ENCODE measurements at regions not wholly inside any gene's neighbourhood (a gene's known extent, or its start where the extent isn't known, plus 50 kb on each side); places are given as distances from the start of the nearest gene placed in this dataset.
"Not testable (repeated sequence)": the region's sequence is repeated elsewhere in the genome, so short reads cannot be mapped to it uniquely, and the experiment has no call there.

DNA sequence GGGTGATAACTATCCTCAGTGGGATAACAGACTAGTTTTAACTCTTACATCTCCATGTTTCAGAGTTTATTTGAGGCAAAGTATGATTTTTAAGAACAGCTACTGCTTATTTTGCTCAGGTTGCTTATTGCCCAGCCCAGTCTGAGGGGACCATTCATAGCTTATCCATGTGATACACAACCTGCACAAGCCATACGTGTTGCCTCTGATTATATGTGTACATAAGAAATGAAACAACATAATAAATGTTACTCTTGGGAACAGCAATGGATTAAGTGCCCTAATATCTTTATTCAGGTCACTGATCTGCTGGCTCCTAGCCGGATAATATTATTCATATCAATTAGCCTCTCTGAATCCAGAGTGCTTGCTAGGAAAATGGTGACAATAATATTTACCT lies 236.2 kb downstream of the CGGBP1 start:
- H3K4me3 ChIP-seq (ENCODE audit: low read depth, low read length): no peak overlapping the region
- no peak for FAIRE-seq
- no peak for DNase-seq (ENCODE audit: low read depth)
- H3K27me3 ChIP-seq (ENCODE audit: control insufficient read depth, insufficient read depth, low read length): no peaks in the 10 kb centered on the region
- no peak for TF ChIP-seq CTCF (IDR thresholded peaks at IDR 0.05; ENCODE audit: insufficient read depth, low read length, severe bottlenecking)
- H3K36me3 ChIP-seq (ENCODE audit: control insufficient read depth, insufficient read depth, low read length): no peaks in the 10 kb centered on the region

DNA sequence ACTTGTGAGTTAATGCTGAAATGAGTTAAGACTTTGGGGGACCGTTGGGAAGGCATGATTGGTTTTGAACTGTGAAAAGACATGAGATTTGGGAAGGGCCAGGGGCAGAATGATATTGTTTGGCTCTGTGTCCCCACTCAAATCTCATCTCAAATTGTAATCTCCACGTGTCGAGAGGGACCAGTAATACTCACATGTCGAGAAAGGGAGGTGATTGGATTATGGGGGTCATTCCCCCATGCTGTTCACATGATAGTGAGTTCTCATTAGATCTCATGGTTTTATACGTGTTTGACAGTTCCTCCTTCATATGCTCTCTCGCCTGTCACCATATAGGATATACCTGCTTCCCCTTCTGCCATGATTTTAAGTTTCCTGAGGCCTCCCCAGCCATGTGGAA lies 245.3 kb downstream of the CGGBP1 start:
- not testable (repeated sequence) for FAIRE-seq; H3K27me3 ChIP-seq (ENCODE audit: control insufficient read depth, insufficient read depth, low read length); H3K4me3 ChIP-seq (ENCODE audit: low read depth, low read length)

GRCh38 chr3:87811953-87812352 lies 246.9 kb downstream of the CGGBP1 start:
- DNase-seq (ENCODE audit: low read depth): no peak
- no peak for FAIRE-seq
- no peak overlapping the region for H3K4me3 ChIP-seq (ENCODE audit: low read depth, low read length)
- H3K27me3 ChIP-seq (ENCODE audit: control insufficient read depth, insufficient read depth, low read length): no peaks in the 10 kb centered on the region
- H3K36me3 ChIP-seq (ENCODE audit: control insufficient read depth, insufficient read depth, low read length): no peaks in the 10 kb centered on the region
- no peak for TF ChIP-seq CTCF (IDR thresholded peaks at IDR 0.05; ENCODE audit: insufficient read depth, low read length, severe bottlenecking)

More for the DNA sequence above, 245.3 kb downstream of the CGGBP1 start:
- not testable (repeated sequence) for H3K36me3 ChIP-seq (ENCODE audit: control insufficient read depth, insufficient read depth, low read length); DNase-seq (ENCODE audit: low read depth)

- H3K27me3 ChIP-seq (ENCODE audit: control insufficient read depth, insufficient read depth, low read length): no peaks in the 10 kb centered on the region
- no peak for FAIRE-seq
- H3K4me3 ChIP-seq (ENCODE audit: low read depth, low read length): no peak overlapping the region
- peak; percentile 32 for DNase-seq (ENCODE audit: low read depth)
- no peak for TF ChIP-seq CTCF (IDR thresholded peaks at IDR 0.05; ENCODE audit: insufficient read depth, low read length, severe bottlenecking)
- H3K36me3 ChIP-seq (ENCODE audit: control insufficient read depth, insufficient read depth, low read length): no peaks in the 10 kb centered on the region
These were observed 248.3 kb downstream of the CGGBP1 start for GRCh38 chr3:87810452-87811016.

DNA sequence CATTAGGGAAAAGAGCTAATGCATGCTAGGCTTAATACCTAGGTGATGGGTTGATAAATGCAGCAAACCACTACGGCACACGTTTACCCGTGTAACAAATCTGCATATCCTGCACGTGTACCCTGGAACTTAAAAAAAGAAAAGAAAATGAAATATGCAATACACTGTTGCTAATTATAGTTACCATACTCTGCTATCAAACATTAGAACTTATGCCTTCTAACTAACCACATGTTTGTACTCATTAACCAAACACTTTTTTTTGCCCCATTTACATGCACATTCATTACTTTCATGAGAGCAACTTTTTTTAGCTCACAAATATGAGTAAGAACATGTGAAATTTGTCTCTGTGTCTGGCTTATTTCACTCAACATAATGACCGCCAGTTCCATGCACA lies 253.1 kb downstream of the CGGBP1 start:
- no peaks in the 10 kb centered on the region for H3K27me3 ChIP-seq (ENCODE audit: control insufficient read depth, insufficient read depth, low read length)
- TF ChIP-seq CTCF (IDR thresholded peaks at IDR 0.05; ENCODE audit: insufficient read depth, low read length, severe bottlenecking): no peak
- no peak for DNase-seq (ENCODE audit: low read depth)
- no peak for FAIRE-seq
- H3K4me3 ChIP-seq (ENCODE audit: low read depth, low read length): no peak overlapping the region
- H3K36me3 ChIP-seq (ENCODE audit: control insufficient read depth, insufficient read depth, low read length): no peaks in the 10 kb centered on the region

DNA sequence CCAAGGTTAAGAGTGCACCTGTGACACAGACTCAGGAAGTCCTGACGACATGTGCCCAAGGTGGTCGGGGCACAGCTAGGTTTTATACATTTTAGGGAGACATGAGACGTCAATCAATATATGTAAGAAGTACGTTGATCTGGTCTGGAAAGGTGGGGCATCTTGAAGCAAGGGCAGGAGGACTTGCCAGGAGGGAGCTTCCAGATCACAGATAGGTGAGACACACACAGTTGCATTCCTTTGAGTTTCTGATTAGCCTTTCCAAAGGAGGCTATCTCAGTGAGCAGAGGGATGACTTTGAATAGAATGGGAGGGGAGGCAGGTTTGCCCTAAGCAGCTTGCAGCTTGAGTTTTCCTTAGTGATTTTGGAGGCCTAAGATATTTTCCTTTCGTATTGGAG lies 257.4 kb downstream of the CGGBP1 start:
- H3K36me3 ChIP-seq (ENCODE audit: control insufficient read depth, insufficient read depth, low read length): no peaks in the 10 kb centered on the region
- no peak overlapping the region for H3K4me3 ChIP-seq (ENCODE audit: low read depth, low read length)
- FAIRE-seq (no peak), DNase-seq (ENCODE audit: low read depth) (no peak)
- no peaks in the 10 kb centered on the region for H3K27me3 ChIP-seq (ENCODE audit: control insufficient read depth, insufficient read depth, low read length)
- TF ChIP-seq CTCF (IDR thresholded peaks at IDR 0.05; ENCODE audit: insufficient read depth, low read length, severe bottlenecking): no peak

All from bronchial epithelial cell (primary cell).